H1 (cell line): ENCODE measurements at regions not wholly inside any gene's neighbourhood (a gene's known extent, or its start where the extent isn't known, plus 50 kb on each side); places are given as distances from the start of the nearest gene placed in this dataset.

Experiments
- CTCF ChIA-PET: fragments of 300-600 bp; sonication (Branson Sonifier 250); formaldehyde crosslinking; loops from one replicate; lab custom pipeline; 2021; ENCODE audit not compliant: partially characterized antibody; lab: Charles Lee
- POLR2A ChIA-PET: fragments of 300-600 bp; sonication (Branson Sonifier 250); formaldehyde crosslinking; loops from one replicate; lab custom pipeline; 2021; ENCODE audit warnings: inconsistent platforms; ENCODE audit not compliant: partially characterized antibody; lab: Charles Lee
- DNase-seq, 2 experiments: peaks; one replicate each; pipeline versions ENCODE4 v3.0.0 to v3.0.0-alpha.2; 2010 to 2022; ENCODE audit warnings: low spot score in 2 of 2, low read depth in 1 of 2, mixed read lengths in 1 of 2
- FAIRE-seq: peaks from 2 replicates; lab custom pipeline; 2011; peaks lifted over from hg19 to GRCh38; lab: Jason Lieb, UNC
- H2AFZ ChIP-seq: 2 replicates; pipeline ENCODE4 v1.8.1; 2012; ENCODE audit warnings: low read length, inconsistent platforms
- H2AK5ac ChIP-seq: 2 replicates; pipeline ENCODE4 v1.6.1; 2013; ENCODE audit warnings: low read depth, low read length
- H2BK120ac ChIP-seq: replicated peaks from 2 replicates; pipeline ENCODE3; 2013; ENCODE audit warnings: low read depth, low read length, inconsistent platforms
- H2BK12ac ChIP-seq: 2 replicates; pipeline ENCODE4 v1.6.1; 2013; ENCODE audit warnings: low read depth, low read length
- H2BK15ac ChIP-seq: 2 replicates; pipeline ENCODE4 v1.6.1; 2013; ENCODE audit warnings: low read length
- H2BK20ac ChIP-seq: 2 replicates; pipeline ENCODE4 v1.6.1; 2013; ENCODE audit warnings: low read length
- H2BK5ac ChIP-seq: 2 replicates; pipeline ENCODE4 v1.6.1; 2013; ENCODE audit warnings: low read depth, low read length
- H3K14ac ChIP-seq: 2 replicates; pipeline ENCODE4 v1.6.1; 2013; ENCODE audit warnings: inconsistent platforms; ENCODE audit not compliant: insufficient read length
- H3K18ac ChIP-seq: 2 replicates; pipeline ENCODE4 v1.6.1; 2013; ENCODE audit warnings: low read length; ENCODE audit errors: extremely low read depth
- H3K23ac ChIP-seq: 2 replicates; pipeline ENCODE4 v1.6.1; 2013; ENCODE audit warnings: inconsistent platforms; ENCODE audit not compliant: insufficient read length
- H3K23me2 ChIP-seq: 2 replicates; pipeline ENCODE4 v1.6.1; 2013; ENCODE audit warnings: low read depth, low read length
- H3K27ac ChIP-seq: 2 replicates; pipeline ENCODE4 v1.6.1; 2011; ENCODE audit warnings: low read depth, low read length, inconsistent platforms
- H3K27me3 ChIP-seq, 4 experiments: replicated peaks in 1 of 4; 1 replicate in 1 of 4; 2 replicates in 3 of 4; pipeline versions ENCODE4 v1.6.1 to v1.8.1; 2011 to 2013; ENCODE audit warnings: low read length in 3 of 4, mild to moderate bottlenecking in 3 of 4, inconsistent platforms in 2 of 4, mixed read lengths in 2 of 4, moderate library complexity in 1 of 4; ENCODE audit not compliant: control insufficient read depth in 3 of 4, insufficient read depth in 3 of 4; ENCODE audit errors: extremely low read depth in 1 of 4
- H3K36me3 ChIP-seq, 4 experiments: 2 replicates each; pipeline versions ENCODE4 v1.6.1 to v1.8.1; 2011 to 2013; ENCODE audit warnings: mild to moderate bottlenecking in 4 of 4, low read length in 3 of 4, moderate library complexity in 2 of 4, control low read depth in 1 of 4, inconsistent platforms in 1 of 4; ENCODE audit not compliant: insufficient read depth in 4 of 4, control insufficient read depth in 2 of 4
- H3K4ac ChIP-seq: replicated peaks from 2 replicates; pipeline ENCODE3; 2013; ENCODE audit warnings: low read length, low read depth, mixed read lengths, inconsistent platforms; ENCODE audit not compliant: insufficient read length
- H3K4me1 ChIP-seq, 4 experiments: replicated peaks in 1 of 4; 1 replicate in 1 of 4; 2 replicates in 3 of 4; pipeline versions ENCODE4 v1.6.1 to v1.8.1; 2011 to 2013; ENCODE audit warnings: low read length in 3 of 4, inconsistent platforms in 2 of 4, mixed read lengths in 1 of 4; ENCODE audit not compliant: insufficient read depth in 4 of 4, control insufficient read depth in 3 of 4
- H3K4me2 ChIP-seq, 2 experiments: 2 replicates each; pipeline versions ENCODE4 v1.6.1 to v1.8.1; 2011 to 2013; ENCODE audit warnings: low read depth in 2 of 2, low read length in 2 of 2, control low read depth in 1 of 2, inconsistent platforms in 1 of 2, mild to moderate bottlenecking in 1 of 2; ENCODE audit not compliant: insufficient read depth in 1 of 2
- H3K4me3 ChIP-seq, 4 experiments: fragments of 200-600, 300-600 bp in 1 of 4; sonication (generic), shearing (Covaris generic), sonication (Bioruptor Twin) in 1 of 4; 2 replicates each; pipeline versions ENCODE4 v1.5.1 to v1.8.1; 2011 to 2016; ENCODE audit warnings: low read length in 4 of 4, low read depth in 3 of 4, control low read depth in 2 of 4, inconsistent platforms in 2 of 4, mild to moderate bottlenecking in 2 of 4, mixed read lengths in 1 of 4, moderate library complexity in 1 of 4; ENCODE audit not compliant: insufficient read depth in 2 of 4; ENCODE audit errors: extremely low read depth in 1 of 4
- H3K56ac ChIP-seq: replicated peaks from 2 replicates; pipeline ENCODE3; 2013; ENCODE audit warnings: low read depth, mild to moderate bottlenecking, mixed read lengths, low read length, inconsistent platforms; ENCODE audit not compliant: insufficient read length
- H3K79me1 ChIP-seq: 2 replicates; pipeline ENCODE4 v1.6.1; 2013; ENCODE audit warnings: low read depth, low read length, control low read depth
- H3K79me2 ChIP-seq, 2 experiments: 2 replicates each; pipeline versions ENCODE4 v1.6.1 to v1.8.1; 2012 to 2013; ENCODE audit warnings: low read length in 2 of 2, mild to moderate bottlenecking in 2 of 2, inconsistent platforms in 1 of 2; ENCODE audit not compliant: insufficient read depth in 2 of 2, control insufficient read depth in 1 of 2
- H3K9ac ChIP-seq, 4 experiments: replicated peaks in 1 of 4; 1 replicate in 1 of 4; 2 replicates in 3 of 4; pipeline versions ENCODE4 v1.6.1 to v1.8.1; 2011 to 2013; ENCODE audit warnings: low read depth in 3 of 4, low read length in 3 of 4, control low read depth in 2 of 4, mild to moderate bottlenecking in 2 of 4, moderate library complexity in 2 of 4, inconsistent platforms in 1 of 4; ENCODE audit errors: extremely low read depth in 1 of 4
- H3K9me3 ChIP-seq, 2 experiments: 2 replicates each; pipeline versions ENCODE4 v1.6.1 to v1.8.1; 2012 to 2013; ENCODE audit warnings: mild to moderate bottlenecking in 2 of 2, moderate library complexity in 2 of 2, control low read depth in 1 of 2, inconsistent platforms in 1 of 2, low read depth in 1 of 2, low read length in 1 of 2, mixed read lengths in 1 of 2; ENCODE audit not compliant: insufficient read depth in 2 of 2
- H4K20me1 ChIP-seq, 2 experiments: replicated peaks in 1 of 2; 2 replicates each; pipeline versions ENCODE3 to v1.8.1; 2011 to 2013; ENCODE audit warnings: inconsistent platforms in 2 of 2, low read length in 2 of 2, mild to moderate bottlenecking in 1 of 2; ENCODE audit not compliant: insufficient read depth in 2 of 2, control insufficient read depth in 1 of 2
- H4K5ac ChIP-seq: 2 replicates; pipeline ENCODE4 v1.6.1; 2013; ENCODE audit warnings: low read length, low read depth, mixed read lengths, inconsistent platforms; ENCODE audit not compliant: insufficient read length
- H4K8ac ChIP-seq: 2 replicates; pipeline ENCODE4 v1.8.0; 2013; ENCODE audit warnings: mild to moderate bottlenecking, moderate library complexity, low read length, inconsistent platforms; ENCODE audit not compliant: insufficient read depth; ENCODE audit errors: extremely low read depth
- H4K91ac ChIP-seq: replicated peaks from 2 replicates; pipeline ENCODE3; 2013; ENCODE audit warnings: low read length, mixed read lengths, inconsistent platforms; ENCODE audit not compliant: insufficient read length
- EP300 ChIP-seq, 2 experiments: IDR thresholded peaks; 1 replicate in 1 of 2; 2 replicates in 1 of 2; pipeline ENCODE4 v1.6.1; 2011 to 2012; ENCODE audit warnings: low read depth in 2 of 2, low read length in 2 of 2, mild to moderate bottlenecking in 2 of 2, borderline replicate concordance in 1 of 2, inconsistent platforms in 1 of 2, moderate library complexity in 1 of 2
- GABPA ChIP-seq: IDR thresholded peaks from 2 replicates; pipeline ENCODE4 v1.6.1; 2011; ENCODE audit warnings: mild to moderate bottlenecking, low read length, moderate library complexity, borderline replicate concordance; ENCODE audit not compliant: insufficient read depth

GRCh38 chrX:148193759-148194158 is 212.6 kb downstream of the FMR1NB start:
- no peak for FAIRE-seq
- TF ChIP-seq EP300 (IDR thresholded peaks at IDR 0.05; ENCODE audit: borderline replicate concordance in 1 of 2, low read depth in 2 of 2, low read length in 2 of 2) (no peak), GABPA (no peak)
- no peaks in the 10 kb centered on the region for H3K36me3 ChIP-seq

More at GRCh38 chrX:148193759-148194158, 212.6 kb downstream of the FMR1NB start:
- Histone ChIP-seq H3K27me3 (no peaks in the 10 kb centered on the region), H4K91ac (no peak overlapping the region), H2BK20ac (no peak overlapping the region), H3K23me2 (no peaks in the 10 kb centered on the region), H2BK12ac (no peak overlapping the region), H2BK5ac (no peak overlapping the region), H4K5ac (no peak overlapping the region), H3K4ac (no peak overlapping the region), H3K79me1 (no peaks in the 10 kb centered on the region), H3K23ac (no peak overlapping the region), H3K79me2 (no peaks in the 10 kb centered on the region), H3K56ac (no peak overlapping the region), H2AFZ (no peak overlapping the region), H3K27ac (no peak overlapping the region), H3K18ac (no peak overlapping the region), H3K4me2 (no peak overlapping the region), H3K14ac (no peak overlapping the region), H3K4me1 (no peaks in the 10 kb centered on the region), H3K4me3 (no peak overlapping the region), H2BK120ac (no peak overlapping the region), H2BK15ac (no peak overlapping the region), H4K8ac (no peak overlapping the region), H3K9ac (no peak overlapping the region), H2AK5ac (no peak overlapping the region), H4K20me1 (no peaks in the 10 kb centered on the region), H3K9me3 (no peaks in the 10 kb centered on the region)
- ChIA-PET CTCF (no interaction called here), POLR2A (no interaction called here)
- no peak for DNase-seq
